CD4-positive, alpha-beta T cell (primary cell): ENCODE measurements at regions not wholly inside any gene's neighbourhood (a gene's known extent, or its start where the extent isn't known, plus 50 kb on each side); places are given as distances from the start of the nearest gene placed in this dataset.

Experiments
- ATAC-seq: fragments of 200-7000 bp; cut with Tn5 transposase; one replicate; pipeline ENCODE4 v1.10.0; 2022; ENCODE audit warnings: mild to moderate bottlenecking; ENCODE audit not compliant: poor library complexity
- CTCF ChIA-PET: fragments of 350-600 bp; sonication (Branson Sonifier 250); formaldehyde crosslinking; loops from one replicate; lab custom pipeline; 2021; ENCODE audit warnings: antibody characterized with exemption, inconsistent platforms; lab: Charles Lee
- POLR2A ChIA-PET: fragments of 350-600 bp; sonication (Branson Sonifier 250); formaldehyde crosslinking; loops from one replicate; lab custom pipeline; 2021; ENCODE audit warnings: antibody characterized with exemption, inconsistent platforms; lab: Charles Lee
- DNase-seq, 14 experiments: peaks; one replicate each; pipeline ENCODE4 v3.0.0-alpha.2; 2013 to 2020; ENCODE audit warnings: mixed read lengths in 2 of 14
- H3K27ac ChIP-seq, 2 donors: one replicate each; pipeline versions ENCODE4 v1.5.1 to v1.7.0; 2013; ENCODE audit warnings: low read length in 2 of 2, low read depth in 1 of 2, mild to moderate bottlenecking in 1 of 2
- H3K27me3 ChIP-seq, 2 experiments: 1 replicate in 1 of 2; 2 replicates in 1 of 2; pipeline versions ENCODE4 v1.6.1 to v1.7.0; 2013; ENCODE audit warnings: low read length in 2 of 2, control low read depth in 1 of 2, mild to moderate bottlenecking in 1 of 2, moderate library complexity in 1 of 2; ENCODE audit not compliant: insufficient read depth in 2 of 2, control insufficient read depth in 1 of 2
- H3K36me3 ChIP-seq: one replicate; pipeline ENCODE4 v1.6.1; 2013; ENCODE audit warnings: low read length, control low read depth; ENCODE audit not compliant: insufficient read depth
- H3K4me1 ChIP-seq: one replicate; pipeline ENCODE4 v1.6.1; 2013; ENCODE audit warnings: low read length, control low read depth; ENCODE audit not compliant: insufficient read depth
- H3K4me3 ChIP-seq: one replicate; pipeline ENCODE4 v1.5.1; 2013; ENCODE audit warnings: mild to moderate bottlenecking, low read length, moderate library complexity
- H3K9me3 ChIP-seq, 2 experiments: 1 replicate in 1 of 2; 2 replicates in 1 of 2; pipeline versions ENCODE4 v1.6.1 to v1.7.0; 2013; ENCODE audit warnings: low read length in 2 of 2, mild to moderate bottlenecking in 2 of 2, control low read depth in 1 of 2, moderate library complexity in 1 of 2; ENCODE audit not compliant: control insufficient read depth in 1 of 2, insufficient read depth in 1 of 2
- H3K27ac Mint-ChIP-seq: one replicate; pipeline ENCODE4 v1.8.0; 2020; ENCODE audit warnings: mixed read lengths
- H3K27me3 Mint-ChIP-seq: one replicate; pipeline ENCODE4 v1.8.0; 2021; ENCODE audit warnings: mixed read lengths
- H3K36me3 Mint-ChIP-seq: one replicate; pipeline ENCODE4 v1.8.0; 2021; ENCODE audit warnings: low read depth, mixed read lengths
- H3K4me1 Mint-ChIP-seq: one replicate; pipeline ENCODE4 v1.8.0; 2021; ENCODE audit warnings: low read depth, mixed read lengths
- H3K4me3 Mint-ChIP-seq: one replicate; pipeline ENCODE4 v1.8.0; 2020; ENCODE audit warnings: mild to moderate bottlenecking, mixed read lengths
- H3K9me3 Mint-ChIP-seq: one replicate; pipeline ENCODE4 v1.8.0; 2020; ENCODE audit warnings: mixed read lengths
- CTCF ChIP-seq: fragments of 200-600 bp; IDR thresholded peaks from one replicate; pipeline ENCODE4 v1.8.0; 2022; ENCODE audit warnings: antibody characterized with exemption, mild to moderate bottlenecking
- intact Hi-C, 2 experiments: fragments of 100-400 bp; cut with DNase I in 1 of 2; cut with micrococcal nuclease in 1 of 2; formaldehyde crosslinking; loops; one replicate each; pipeline versions ENCODE4 v1.15.1 to v1.9.0; 2023 to 2025; cut with DNase I, micrococcal nuclease

GRCh38 chr10:126722726-126723125, 52.2 kb upstream of the C10orf90 start:
- no peak for TF ChIP-seq CTCF

GRCh38 chr10:126723226-126723625, 52.7 kb upstream of the C10orf90 start:
- no peak for TF ChIP-seq CTCF
- Histone ChIP-seq H3K4me3 (no peak overlapping the region), H3K4me1 (no peaks in the 10 kb centered on the region), H3K36me3 (no peaks in the 10 kb centered on the region), H3K27me3 (no peaks in the 10 kb centered on the region), H3K27ac (no peak overlapping the region), H3K9me3 (peaks cover 0 to 19% of the 10 kb centered on the region in 2 experiments)
- POLR2A ChIA-PET: no interaction called here
- Mint-ChIP-seq H3K9me3 (peaks cover under 1% of the 10 kb centered on the region), H3K36me3 (no peaks in the 10 kb centered on the region), H3K27ac (no peak overlapping the region), H3K4me3 (no peak overlapping the region), H3K4me1 (no peaks in the 10 kb centered on the region), H3K27me3 (no peaks in the 10 kb centered on the region)
- DNase-seq (no peak), ATAC-seq (no peak)
- intact Hi-C loops: no loop called here
- CTCF ChIA-PET: no interaction called here

More at GRCh38 chr10:126722726-126723125, 52.2 kb upstream of the C10orf90 start:
- H3K4me1 Mint-ChIP-seq: no peaks in the 10 kb centered on the region
- Histone ChIP-seq H3K27ac (no peak overlapping the region), H3K36me3 (no peaks in the 10 kb centered on the region), H3K4me3 (no peak overlapping the region), H3K27me3 (no peaks in the 10 kb centered on the region), H3K9me3 (peaks cover 0 to 19% of the 10 kb centered on the region in 2 experiments), H3K4me1 (no peaks in the 10 kb centered on the region)
- H3K27ac Mint-ChIP-seq: no peak overlapping the region
- H3K36me3 Mint-ChIP-seq: no peaks in the 10 kb centered on the region
- DNase-seq: no peak
- H3K4me3 Mint-ChIP-seq: no peak overlapping the region
- ChIA-PET POLR2A (no interaction called here), CTCF (no interaction called here)
- H3K27me3 Mint-ChIP-seq: no peaks in the 10 kb centered on the region
- ATAC-seq: no peak
- intact Hi-C loops: no loop called here
- H3K9me3 Mint-ChIP-seq: no peaks in the 10 kb centered on the region

GRCh38 chr10:126729314-126729870, 58.9 kb upstream of the C10orf90 start:
- no peaks in the 10 kb centered on the region for H3K4me1 Mint-ChIP-seq
- no peaks in the 10 kb centered on the region for H3K27me3 Mint-ChIP-seq
- H3K36me3 ChIP-seq: no peaks in the 10 kb centered on the region
- DNase-seq: no peak
- no peak overlapping the region for H3K27ac ChIP-seq
- H3K4me3 Mint-ChIP-seq: no peak overlapping the region
- H3K9me3 ChIP-seq: peaks cover 0 to 7% of the 10 kb centered on the region in 2 experiments
- CTCF ChIA-PET: no interaction called here
- peaks cover 3% of the 10 kb centered on the region for H3K9me3 Mint-ChIP-seq
- no peak for ATAC-seq
- no peak overlapping the region for H3K27ac Mint-ChIP-seq
- POLR2A ChIA-PET: no interaction called here
- TF ChIP-seq CTCF: no peak
- H3K4me1 ChIP-seq: no peaks in the 10 kb centered on the region
- no peaks in the 10 kb centered on the region for H3K36me3 Mint-ChIP-seq
- intact Hi-C loops: no loop called here
- no peak overlapping the region for H3K4me3 ChIP-seq
- H3K27me3 ChIP-seq: no peaks in the 10 kb centered on the region
